HepG2 (cell line): ENCODE measurements at regions not wholly inside any gene's neighbourhood (a gene's known extent, or its start where the extent isn't known, plus 50 kb on each side); places are given as distances from the start of the nearest gene placed in this dataset.

ENCODE experiments used
- ATAC-seq: fragments of 200-7000 bp; cut with Tn5 transposase; 3 replicates; pipeline ENCODE4 v1.9.1; 2020; ENCODE audit warnings: mild to moderate bottlenecking, moderate library complexity
- BruUV-seq: library from RNA; stranded (reverse); fragments of 400-500 nt; replicated peaks from 2 replicates; lab custom pipeline; 2021; lab: Mats Ljungman, UMichigan
- CTCF ChIA-PET: fragments of 300-600 bp; formaldehyde crosslinking; extraction: SDS; loops from one replicate; lab custom pipeline; 2021; ENCODE audit warnings: low total read pairs, inconsistent platforms, low intra/inter-chr PET ratio; lab: Yijun Ruan, JAX
- POLR2A ChIA-PET: fragments of 350-600 bp; sonication (Branson Sonifier 250); formaldehyde crosslinking; loops from one replicate; lab custom pipeline; 2020; ENCODE audit warnings: antibody characterized with exemption, inconsistent platforms; lab: Yijun Ruan, JAX
- DNase-seq: peaks from one replicate; pipeline ENCODE4 v3.0.0-alpha.2; 2015; ENCODE audit warnings: low spot score
- FAIRE-seq: peaks from 3 replicates; lab custom pipeline; 2011; peaks lifted over from hg19 to GRCh38; lab: Jason Lieb, UNC
- H2AFZ ChIP-seq: one replicate; pipeline ENCODE4 v1.6.1; 2011; ENCODE audit warnings: low read length, inconsistent platforms
- H3K27ac ChIP-seq: fragments of 300-600 bp; 3 replicates; pipeline ENCODE4 v1.8.0; 2011; ENCODE audit warnings: mixed run types, mild to moderate bottlenecking, mixed read lengths, low read length, inconsistent platforms; ENCODE audit not compliant: insufficient read depth; ENCODE audit errors: extremely low read length
- H3K27me3 ChIP-seq, 2 experiments: fragments of 200-600 bp in 1 of 2; 2 replicates in 1 of 2; 3 replicates in 1 of 2; pipeline versions ENCODE4 v1.6.0 to v1.8.0; 2011; ENCODE audit warnings: low read length in 2 of 2, mild to moderate bottlenecking in 2 of 2, moderate library complexity in 2 of 2, inconsistent platforms in 1 of 2; ENCODE audit not compliant: insufficient read depth in 2 of 2, control insufficient read depth in 1 of 2
- H3K36me3 ChIP-seq, 2 experiments: fragments of 200-600 bp in 1 of 2; replicated peaks in 1 of 2; 2 replicates in 1 of 2; 3 replicates in 1 of 2; pipeline versions ENCODE4 v1.5.1 to v1.8.0; 2011; ENCODE audit warnings: low read length in 2 of 2, inconsistent platforms in 1 of 2; ENCODE audit not compliant: insufficient read depth in 2 of 2, control insufficient read depth in 1 of 2
- H3K4me1 ChIP-seq: 2 replicates; pipeline ENCODE4 v1.5.1; 2012; ENCODE audit warnings: low read length, inconsistent platforms; ENCODE audit not compliant: insufficient read depth
- H3K4me2 ChIP-seq: 2 replicates; pipeline ENCODE4 v1.6.0; 2011; ENCODE audit warnings: low read depth, low read length, inconsistent platforms
- H3K4me3 ChIP-seq, 3 experiments: fragments of 200-600 bp in 1 of 3; sonication (generic), shearing (Covaris generic) in 1 of 3; replicated peaks in 1 of 3; 2 replicates each; pipeline ENCODE4 v1.5.1; 2011 to 2016; ENCODE audit warnings: low read length in 3 of 3, inconsistent platforms in 2 of 3, low read depth in 2 of 3, mild to moderate bottlenecking in 2 of 3, control low read depth in 1 of 3, mixed read lengths in 1 of 3; ENCODE audit not compliant: insufficient read depth in 1 of 3
- H3K79me2 ChIP-seq: one replicate; pipeline ENCODE4 v1.6.1; 2011; ENCODE audit warnings: low read length, inconsistent platforms; ENCODE audit not compliant: insufficient read depth
- H3K9ac ChIP-seq: 2 replicates; pipeline ENCODE4 v1.6.0; 2011; ENCODE audit warnings: mild to moderate bottlenecking, low read depth, low read length, inconsistent platforms; ENCODE audit not compliant: insufficient read depth
- H3K9me3 ChIP-seq: 2 replicates; pipeline ENCODE4 v1.5.1; 2012; ENCODE audit warnings: mild to moderate bottlenecking, low read length
- H4K20me1 ChIP-seq: 2 replicates; pipeline ENCODE4 v1.6.0; 2011; ENCODE audit warnings: inconsistent platforms, mild to moderate bottlenecking, low read length, moderate library complexity; ENCODE audit not compliant: insufficient read depth
- KMT2A ChIP-seq: sonication (generic); formaldehyde crosslinking; IDR thresholded peaks from 2 replicates; pipeline ENCODE4 v1.4.0; 2020; ENCODE audit warnings: missing genetic modification reagents
- WGBS: methylation state at CpG from one replicate; pipeline ENCODE4 v1.1.6; 2017; ENCODE audit warnings: low lambda C conversion rate; 5-methylcytosine and 5-hydroxymethylcytosine counted together
- in situ Hi-C: cut with HindIII; loops from 2 replicates; pipeline ENCODE4 v1.10.0; 2017; ENCODE audit warnings: low pct_unique_long_range_greater_than_20kb; ENCODE audit not compliant: extremely low pct_ligation_motif_present
- intact Hi-C: fragments of 100-400 bp; cut with micrococcal nuclease; formaldehyde crosslinking; loops from one replicate; pipeline ENCODE4 v1.10.0; 2022; ENCODE audit not compliant: unreplicated experiment
- small RNA-seq, 3 experiments: library from RNA; depleted of rRNA; stranded (forward); fragments of <200 nt; gene quantifications; one replicate each; pipeline ENCODE3, GENCODE V24; 2012; ENCODE audit warnings: low read depth in 2 of 3, low replicate concordance in 1 of 3; ENCODE audit not compliant: insufficient read length in 3 of 3, insufficient read depth in 2 of 3
- TF ChIP-seq, protein P1 (sequence below): sonication (generic); formaldehyde crosslinking; conservative IDR thresholded peaks from 2 replicates; pipeline ENCODE4 v1.8.1; 2023; ENCODE audit warnings: missing genetic modification reagents
- TF ChIP-seq, protein P2 (sequence below): sonication (generic); formaldehyde crosslinking; conservative IDR thresholded peaks from 2 replicates; pipeline ENCODE4 v1.4.0; 2020; ENCODE audit warnings: missing genetic modification reagents

DNA sequence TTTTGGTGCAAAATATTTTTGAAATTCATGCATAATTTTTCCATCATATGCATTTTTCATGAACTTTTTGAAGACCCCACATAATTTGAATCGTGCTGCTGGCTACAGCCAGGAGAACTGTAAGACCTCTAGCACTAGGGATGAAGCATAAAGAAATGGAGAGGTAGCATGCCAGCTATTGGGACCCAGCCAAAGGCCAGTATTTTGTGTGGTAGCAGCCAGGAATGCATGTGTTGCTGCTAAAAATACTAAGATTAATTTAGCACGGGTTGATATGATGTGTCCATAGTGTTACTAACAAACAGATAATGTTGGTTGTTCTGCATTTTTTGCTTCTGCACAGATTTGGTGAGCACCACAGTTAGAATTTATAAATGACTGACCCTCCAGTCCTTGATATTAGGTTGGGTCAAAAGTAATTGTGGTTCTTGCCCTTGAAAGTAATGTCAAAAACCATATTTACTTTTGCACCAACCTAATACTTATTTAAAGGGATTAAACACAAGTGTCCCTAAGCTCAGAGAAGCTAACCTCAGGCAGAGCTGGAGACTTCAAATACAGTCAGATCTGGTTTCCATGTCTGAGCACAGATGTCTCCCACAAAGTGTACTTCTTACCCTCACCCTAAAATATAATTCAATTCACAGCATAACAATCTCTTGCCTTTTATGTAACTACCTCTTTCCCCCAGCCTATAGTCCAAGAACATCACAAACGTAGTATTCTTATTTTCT, 54.1 kb upstream of the NPSR1 start:
- DNase-seq (no peak), FAIRE-seq (no peak), ATAC-seq (no peak)
- Histone ChIP-seq H3K27ac (no peak overlapping the region), H2AFZ (no peak overlapping the region), H3K4me2 (no peak overlapping the region), H3K27me3 (no peaks in the 10 kb centered on the region), H3K9ac (no peak overlapping the region), H4K20me1 (no peaks in the 10 kb centered on the region), H3K4me1 (no peaks in the 10 kb centered on the region), H3K4me3 (no peak overlapping the region), H3K79me2 (no peaks in the 10 kb centered on the region), H3K9me3 (no peaks in the 10 kb centered on the region), H3K36me3 (no peaks in the 10 kb centered on the region)
- in situ Hi-C loops: no loop called here
- CTCF ChIA-PET: no interaction called here
- BruUV-seq: no TSS peak
- WGBS: 92% methylated on average over 3 of the region's 3 CpGs
- TF ChIP-seq, protein P1, sequence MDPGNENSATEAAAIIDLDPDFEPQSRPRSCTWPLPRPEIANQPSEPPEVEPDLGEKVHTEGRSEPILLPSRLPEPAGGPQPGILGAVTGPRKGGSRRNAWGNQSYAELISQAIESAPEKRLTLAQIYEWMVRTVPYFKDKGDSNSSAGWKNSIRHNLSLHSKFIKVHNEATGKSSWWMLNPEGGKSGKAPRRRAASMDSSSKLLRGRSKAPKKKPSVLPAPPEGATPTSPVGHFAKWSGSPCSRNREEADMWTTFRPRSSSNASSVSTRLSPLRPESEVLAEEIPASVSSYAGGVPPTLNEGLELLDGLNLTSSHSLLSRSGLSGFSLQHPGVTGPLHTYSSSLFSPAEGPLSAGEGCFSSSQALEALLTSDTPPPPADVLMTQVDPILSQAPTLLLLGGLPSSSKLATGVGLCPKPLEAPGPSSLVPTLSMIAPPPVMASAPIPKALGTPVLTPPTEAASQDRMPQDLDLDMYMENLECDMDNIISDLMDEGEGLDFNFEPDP (CRISPR knock-in tag): no peak
- TF ChIP-seq KMT2A (CRISPR knock-in tag): no peak
- TF ChIP-seq, protein P2, sequence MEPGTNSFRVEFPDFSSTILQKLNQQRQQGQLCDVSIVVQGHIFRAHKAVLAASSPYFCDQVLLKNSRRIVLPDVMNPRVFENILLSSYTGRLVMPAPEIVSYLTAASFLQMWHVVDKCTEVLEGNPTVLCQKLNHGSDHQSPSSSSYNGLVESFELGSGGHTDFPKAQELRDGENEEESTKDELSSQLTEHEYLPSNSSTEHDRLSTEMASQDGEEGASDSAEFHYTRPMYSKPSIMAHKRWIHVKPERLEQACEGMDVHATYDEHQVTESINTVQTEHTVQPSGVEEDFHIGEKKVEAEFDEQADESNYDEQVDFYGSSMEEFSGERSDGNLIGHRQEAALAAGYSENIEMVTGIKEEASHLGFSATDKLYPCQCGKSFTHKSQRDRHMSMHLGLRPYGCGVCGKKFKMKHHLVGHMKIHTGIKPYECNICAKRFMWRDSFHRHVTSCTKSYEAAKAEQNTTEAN (CRISPR knock-in tag): no peak
- POLR2A ChIA-PET: no interaction called here
- intact Hi-C loops: no loop called here

Small RNA genes lying in the stretch of these regions (small RNA-seq; reads per million reads assigned to genes)
- 0 reads per million in 3 experiments for gene RNU6-438P
